ENCODE measurements at regions not wholly inside any gene's neighbourhood (a gene's known extent, or its start where the extent isn't known, plus 50 kb on each side); places are given as distances from the start of the nearest gene placed in this dataset.

- ChIA-PET CTCF (no interaction called here), POLR2A (ENCODE audit: unreplicated experiment) (no interaction called here)
- Histone ChIP-seq H3K4me1 (replicated peaks; ENCODE audit: insufficient read depth) (no peaks in the 10 kb centered on the region), H3K79me2 (ENCODE audit: low read depth) (no peaks in the 10 kb centered on the region), H2AFZ (no peak overlapping the region), H3K9me3 (ENCODE audit: insufficient read depth, low read depth) (no peaks in the 10 kb centered on the region), H3K36me3 (ENCODE audit: low read depth) (no peaks in the 10 kb centered on the region), H3K4me2 (no peak overlapping the region), H3K9me2 (ENCODE audit: insufficient read depth) (no peaks in the 10 kb centered on the region), H3K4me3 (no peak overlapping the region), H3F3A (ENCODE audit: insufficient read depth, low read depth) (no peaks in the 10 kb centered on the region), H4K20me1 (ENCODE audit: insufficient read depth) (no peaks in the 10 kb centered on the region), H3K27me3 (ENCODE audit: insufficient read depth, low read depth) (no peaks in the 10 kb centered on the region), H3K27ac (no peak overlapping the region)
- TF ChIP-seq CTCF (conservative IDR thresholded peaks at IDR 0.05) (no peak), EZH2 (IDR thresholded peaks at IDR 0.05; ENCODE audit: low read depth) (no peak)
- intact Hi-C loops (cut with micrococcal nuclease; ENCODE audit: unreplicated experiment) = no loop called here
- no peak for DNase-seq
- BruUV-seq (replicated peaks) = no TSS peak
Observed at GRCh38 chr12:91835693-91836092, 310.0 kb downstream of the BTG1 start.

- no peaks in the 10 kb centered on the region for H3K9me2 ChIP-seq (ENCODE audit: insufficient read depth)
- no peaks in the 10 kb centered on the region for H3K79me2 ChIP-seq (ENCODE audit: low read depth)
- no TSS peak for BruUV-seq (replicated peaks)
- H3K4me1 ChIP-seq (replicated peaks; ENCODE audit: insufficient read depth) = no peaks in the 10 kb centered on the region
- H3K27ac ChIP-seq = no peak overlapping the region
- no peaks in the 10 kb centered on the region for H4K20me1 ChIP-seq (ENCODE audit: insufficient read depth)
- no peaks in the 10 kb centered on the region for H3K36me3 ChIP-seq (ENCODE audit: low read depth)
- no peak overlapping the region for H3K4me2 ChIP-seq
- H3K9me3 ChIP-seq (ENCODE audit: insufficient read depth, low read depth) = no peaks in the 10 kb centered on the region
- ChIA-PET CTCF (no interaction called here), POLR2A (ENCODE audit: unreplicated experiment) (no interaction called here)
- DNase-seq = no peak
- H3K4me3 ChIP-seq = no peak overlapping the region
- intact Hi-C loops (cut with micrococcal nuclease; ENCODE audit: unreplicated experiment) = no loop called here
- no peaks in the 10 kb centered on the region for H3K27me3 ChIP-seq (ENCODE audit: insufficient read depth, low read depth)
- no peak overlapping the region for H2AFZ ChIP-seq
- H3F3A ChIP-seq (ENCODE audit: insufficient read depth, low read depth) = no peaks in the 10 kb centered on the region
- TF ChIP-seq CTCF (conservative IDR thresholded peaks at IDR 0.05) (no peak), EZH2 (IDR thresholded peaks at IDR 0.05; ENCODE audit: low read depth) (no peak)
Observed at GRCh38 chr12:91833780-91834359, 311.8 kb downstream of the BTG1 start.

GRCh38 chr12:91825999-91826398 is 319.6 kb downstream of the BTG1 start:
- Histone ChIP-seq H3K4me3 (no peak overlapping the region), H3K9me3 (ENCODE audit: insufficient read depth, low read depth) (no peaks in the 10 kb centered on the region), H3K27ac (no peak overlapping the region), H3K9me2 (ENCODE audit: insufficient read depth) (no peaks in the 10 kb centered on the region), H3K4me2 (no peak overlapping the region), H3K79me2 (ENCODE audit: low read depth) (no peaks in the 10 kb centered on the region), H2AFZ (no peak overlapping the region), H4K20me1 (ENCODE audit: insufficient read depth) (no peaks in the 10 kb centered on the region), H3K4me1 (replicated peaks; ENCODE audit: insufficient read depth) (no peaks in the 10 kb centered on the region), H3K27me3 (ENCODE audit: insufficient read depth, low read depth) (no peaks in the 10 kb centered on the region), H3K36me3 (ENCODE audit: low read depth) (no peaks in the 10 kb centered on the region), H3F3A (ENCODE audit: insufficient read depth, low read depth) (no peaks in the 10 kb centered on the region)
- BruUV-seq (replicated peaks) = no TSS peak
- ChIA-PET CTCF (no interaction called here), POLR2A (ENCODE audit: unreplicated experiment) (no interaction called here)
- TF ChIP-seq EZH2 (IDR thresholded peaks at IDR 0.05; ENCODE audit: low read depth) (no peak), CTCF (conservative IDR thresholded peaks at IDR 0.05) (no peak)
- no peak for DNase-seq
- intact Hi-C loops (cut with micrococcal nuclease; ENCODE audit: unreplicated experiment) = no loop called here

Data from PC-9 (cell line).